ENCODE measurements at regions not wholly inside any gene's neighbourhood (a gene's known extent, or its start where the extent isn't known, plus 50 kb on each side); places are given as distances from the start of the nearest gene placed in this dataset.

- Mint-ChIP-seq H3K4me3 (no peak overlapping the region), H3K4me1 (ENCODE audit: low read depth) (no peaks in the 10 kb centered on the region), H3K9me3 (no peaks in the 10 kb centered on the region), H3K27ac (no peak overlapping the region), H3K27me3 (peaks cover 9% of the 10 kb centered on the region), H3K36me3 (ENCODE audit: low read depth) (no peaks in the 10 kb centered on the region)
- intact Hi-C loops (cut with micrococcal nuclease) = no loop called here
- ATAC-seq (no peak), DNase-seq (no peak)
- TF ChIP-seq CTCF (IDR thresholded peaks at IDR 0.05) = no peak
- POLR2A ChIA-PET = no interaction called here
- CTCF ChIA-PET = no interaction called here
Measured at GRCh38 chr13:106391681-106392080, 143.8 kb downstream of the EFNB2 start.

GRCh38 chr13:106391271-106391670 is 144.2 kb downstream of the EFNB2 start:
- ChIA-PET CTCF (no interaction called here), POLR2A (no interaction called here)
- ATAC-seq = no peak
- H3K4me3 Mint-ChIP-seq = no peak overlapping the region
- TF ChIP-seq CTCF (IDR thresholded peaks at IDR 0.05) = no peak
- intact Hi-C loops (cut with micrococcal nuclease) = no loop called here
- peaks cover 6% of the 10 kb centered on the region for H3K27me3 Mint-ChIP-seq
- no peak for DNase-seq
- H3K4me1 Mint-ChIP-seq (ENCODE audit: low read depth) = no peaks in the 10 kb centered on the region
- H3K27ac Mint-ChIP-seq = no peak overlapping the region
- H3K9me3 Mint-ChIP-seq = no peaks in the 10 kb centered on the region
- H3K36me3 Mint-ChIP-seq (ENCODE audit: low read depth) = no peaks in the 10 kb centered on the region

GRCh38 chr13:106390367-106390766 is 145.1 kb downstream of the EFNB2 start:
- ChIA-PET POLR2A (interaction anchor here (0.6 to 0.9 kb wide), 2 partner anchors 11 to 387 kb away, joined by 3 read pairs; no protein-coding TSS in a partner anchor), CTCF (no interaction called here)
- Mint-ChIP-seq H3K36me3 (ENCODE audit: low read depth) (no peaks in the 10 kb centered on the region), H3K27ac (no peak overlapping the region), H3K9me3 (no peaks in the 10 kb centered on the region), H3K27me3 (peaks cover 6% of the 10 kb centered on the region), H3K4me3 (no peak overlapping the region), H3K4me1 (ENCODE audit: low read depth) (no peaks in the 10 kb centered on the region)
- ATAC-seq (no peak), DNase-seq (no peak)
- intact Hi-C loops (cut with micrococcal nuclease) = no loop called here
- TF ChIP-seq CTCF (IDR thresholded peaks at IDR 0.05) = no peak

- intact Hi-C loops (cut with micrococcal nuclease) = no loop called here
- TF ChIP-seq CTCF (IDR thresholded peaks at IDR 0.05) = no peak
Measured at GRCh38 chr13:106385654-106386053, 149.8 kb downstream of the EFNB2 start.

GRCh38 chr13:106384516-106384915 is 150.9 kb downstream of the EFNB2 start:
- Mint-ChIP-seq H3K36me3 (ENCODE audit: low read depth) (no peaks in the 10 kb centered on the region), H3K27me3 (peaks cover 2% of the 10 kb centered on the region), H3K4me1 (ENCODE audit: low read depth) (no peaks in the 10 kb centered on the region), H3K4me3 (no peak overlapping the region), H3K27ac (no peak overlapping the region), H3K9me3 (no peaks in the 10 kb centered on the region)
- ChIA-PET CTCF (no interaction called here), POLR2A (no interaction called here)
- no peak for ATAC-seq
- no peak for TF ChIP-seq CTCF (IDR thresholded peaks at IDR 0.05)
- intact Hi-C loops (cut with micrococcal nuclease) = no loop called here
- no peak for DNase-seq

More at GRCh38 chr13:106385654-106386053, 149.8 kb downstream of the EFNB2 start:
- DNase-seq (no peak), ATAC-seq (no peak)
- no peaks in the 10 kb centered on the region for H3K9me3 Mint-ChIP-seq
- POLR2A ChIA-PET = interaction anchor here (0.5 kb wide), 1 partner anchor 171 kb away, joined by 3 read pairs; no protein-coding TSS in a partner anchor
- CTCF ChIA-PET = no interaction called here
- no peak overlapping the region for H3K4me3 Mint-ChIP-seq
- H3K36me3 Mint-ChIP-seq (ENCODE audit: low read depth) = no peaks in the 10 kb centered on the region
- no peak overlapping the region for H3K27ac Mint-ChIP-seq
- H3K27me3 Mint-ChIP-seq = no peaks in the 10 kb centered on the region
- no peaks in the 10 kb centered on the region for H3K4me1 Mint-ChIP-seq (ENCODE audit: low read depth)

All from activated CD8-positive, alpha-beta T cell treated with anti-CD3 and anti-CD28 coated beads for 36 hours (primary cell).